ENCODE measurements at regions not wholly inside any gene's neighbourhood (a gene's known extent, or its start where the extent isn't known, plus 50 kb on each side); places are given as distances from the start of the nearest gene placed in this dataset.
A peak's percentile ranks its signal among the peaks of the same experiment; 100 is the strongest.

- H3K9ac ChIP-seq (ENCODE audit: insufficient read depth in 1 of 2, low read length in 2 of 2), result no peak overlapping the region
- H3K4me1 ChIP-seq (ENCODE audit: control insufficient read depth in 5 of 5, insufficient read depth in 5 of 5, low read length in 5 of 5), result no peaks in the 10 kb centered on the region
- no peak overlapping the region for H3K27ac ChIP-seq (ENCODE audit: low read depth in 1 of 2, low read length in 1 of 2)
- no peak for DNase-seq
- TF ChIP-seq, protein P1, sequence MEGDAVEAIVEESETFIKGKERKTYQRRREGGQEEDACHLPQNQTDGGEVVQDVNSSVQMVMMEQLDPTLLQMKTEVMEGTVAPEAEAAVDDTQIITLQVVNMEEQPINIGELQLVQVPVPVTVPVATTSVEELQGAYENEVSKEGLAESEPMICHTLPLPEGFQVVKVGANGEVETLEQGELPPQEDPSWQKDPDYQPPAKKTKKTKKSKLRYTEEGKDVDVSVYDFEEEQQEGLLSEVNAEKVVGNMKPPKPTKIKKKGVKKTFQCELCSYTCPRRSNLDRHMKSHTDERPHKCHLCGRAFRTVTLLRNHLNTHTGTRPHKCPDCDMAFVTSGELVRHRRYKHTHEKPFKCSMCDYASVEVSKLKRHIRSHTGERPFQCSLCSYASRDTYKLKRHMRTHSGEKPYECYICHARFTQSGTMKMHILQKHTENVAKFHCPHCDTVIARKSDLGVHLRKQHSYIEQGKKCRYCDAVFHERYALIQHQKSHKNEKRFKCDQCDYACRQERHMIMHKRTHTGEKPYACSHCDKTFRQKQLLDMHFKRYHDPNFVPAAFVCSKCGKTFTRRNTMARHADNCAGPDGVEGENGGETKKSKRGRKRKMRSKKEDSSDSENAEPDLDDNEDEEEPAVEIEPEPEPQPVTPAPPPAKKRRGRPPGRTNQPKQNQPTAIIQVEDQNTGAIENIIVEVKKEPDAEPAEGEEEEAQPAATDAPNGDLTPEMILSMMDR (IDR thresholded peaks at IDR 0.05; ENCODE audit: control extremely low read depth, extremely low read depth), result no peak
- no peaks in the 10 kb centered on the region for H3K36me3 ChIP-seq (ENCODE audit: control insufficient read depth in 4 of 4, insufficient read depth in 4 of 4, low read length in 4 of 4)
- H3K27me3 ChIP-seq (ENCODE audit: control insufficient read depth in 3 of 3, insufficient read depth in 3 of 3, low read length in 2 of 3), result no peaks in the 10 kb centered on the region
- 98 to 99% methylated on average over 3 of the region's 3 CpGs for WGBS, 2 donors
- no peak for ATAC-seq (ENCODE audit: insufficient read depth, low FRiP score)
- H3K4me3 ChIP-seq, result no peak overlapping the region
- H3K9me3 ChIP-seq (ENCODE audit: control insufficient read depth in 4 of 4, insufficient read depth in 3 of 4, low read length in 3 of 4), result no peaks in the 10 kb centered on the region
Measured at GRCh38 chr7:131241386-131241785, 86.3 kb upstream of the MKLN1 start.

DNA sequence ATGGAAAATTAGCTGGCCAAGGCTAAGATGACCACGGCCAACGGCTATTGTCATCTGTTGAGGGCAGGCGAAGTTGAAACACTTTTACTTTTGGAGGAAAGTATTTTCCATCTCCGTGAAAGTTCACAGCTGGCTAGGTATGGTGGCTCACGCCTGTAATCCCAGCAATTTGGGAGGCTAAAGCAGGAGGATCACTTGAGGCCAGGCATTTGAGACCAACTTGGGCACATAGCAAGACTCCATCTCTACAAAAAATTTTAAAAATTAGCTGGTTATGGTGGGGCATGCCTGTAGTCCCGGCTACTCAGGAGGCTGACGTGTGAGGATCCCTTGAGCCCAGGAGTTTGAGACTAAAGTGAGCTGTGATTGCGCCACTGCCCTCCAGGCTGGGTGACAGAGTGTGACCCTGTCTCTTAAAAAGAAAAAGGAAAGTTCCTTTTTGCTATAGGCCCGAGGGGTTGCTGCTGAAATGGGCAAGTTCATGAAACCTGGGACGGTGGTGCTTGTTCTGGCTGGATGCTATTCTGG is 85.5 kb upstream of the MKLN1 start:
- no peak overlapping the region for H3K27ac ChIP-seq (ENCODE audit: low read depth in 1 of 2, low read length in 1 of 2)
- H3K4me1 ChIP-seq (ENCODE audit: control insufficient read depth in 5 of 5, insufficient read depth in 5 of 5, low read length in 5 of 5), result no peaks in the 10 kb centered on the region
- no peak overlapping the region for H3K4me3 ChIP-seq
- H3K27me3 ChIP-seq (ENCODE audit: control insufficient read depth in 3 of 3, insufficient read depth in 3 of 3, low read length in 2 of 3), result no peaks in the 10 kb centered on the region
- no peak for ATAC-seq (ENCODE audit: insufficient read depth, low FRiP score)
- H3K9ac ChIP-seq (ENCODE audit: insufficient read depth in 1 of 2, low read length in 2 of 2), result no peak overlapping the region
- no peaks in the 10 kb centered on the region for H3K9me3 ChIP-seq (ENCODE audit: control insufficient read depth in 4 of 4, insufficient read depth in 3 of 4, low read length in 3 of 4)
- no peak for DNase-seq
- no peaks in the 10 kb centered on the region for H3K36me3 ChIP-seq (ENCODE audit: control insufficient read depth in 4 of 4, insufficient read depth in 4 of 4, low read length in 4 of 4)
- TF ChIP-seq, protein P1 (IDR thresholded peaks at IDR 0.05; ENCODE audit: control extremely low read depth, extremely low read depth), result no peak
- WGBS, 2 donors, result 95 to 97% methylated on average over 10 of the region's 10 CpGs

DNA sequence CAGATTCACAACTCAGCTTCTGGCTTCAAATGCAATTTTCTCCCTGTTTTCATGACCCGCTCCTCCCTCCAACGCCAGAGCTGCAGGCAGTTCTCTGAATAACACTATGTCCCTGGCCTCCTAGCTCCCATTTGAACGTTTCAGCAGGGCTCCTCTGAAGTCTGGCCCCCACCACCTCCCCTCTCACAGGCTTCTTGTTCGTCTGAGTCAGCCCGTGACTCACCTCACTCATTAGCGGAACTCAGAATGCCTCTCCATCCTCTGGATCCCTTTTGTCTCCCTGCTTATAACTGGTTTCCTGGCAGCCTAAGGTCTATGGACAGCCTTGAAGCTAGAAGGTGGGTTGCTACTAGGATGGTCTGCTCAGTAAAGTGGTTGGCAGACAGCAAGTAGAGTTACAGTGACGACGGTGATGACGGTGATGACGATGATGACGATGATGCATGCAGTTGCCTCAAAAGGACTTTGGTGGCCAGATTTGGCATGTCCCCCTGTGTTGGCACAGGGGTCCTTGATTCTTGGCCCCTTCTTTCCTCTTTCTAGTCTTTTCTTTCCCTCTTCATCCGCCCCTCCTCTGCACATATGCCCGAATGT is 83.3 kb upstream of the MKLN1 start:
- H3K4me1 ChIP-seq (ENCODE audit: control insufficient read depth in 5 of 5, insufficient read depth in 5 of 5, low read length in 5 of 5), result no peaks in the 10 kb centered on the region
- no peak overlapping the region for H3K4me3 ChIP-seq
- no peaks in the 10 kb centered on the region for H3K9me3 ChIP-seq (ENCODE audit: control insufficient read depth in 4 of 4, insufficient read depth in 3 of 4, low read length in 3 of 4)
- no peaks in the 10 kb centered on the region for H3K36me3 ChIP-seq (ENCODE audit: control insufficient read depth in 4 of 4, insufficient read depth in 4 of 4, low read length in 4 of 4)
- H3K27ac ChIP-seq (ENCODE audit: low read depth in 1 of 2, low read length in 1 of 2), result no peak overlapping the region
- no peak overlapping the region for H3K9ac ChIP-seq (ENCODE audit: insufficient read depth in 1 of 2, low read length in 2 of 2)
- 81 to 87% methylated on average over 13 of the region's 13 CpGs for WGBS, 2 donors
- no peak for ATAC-seq (ENCODE audit: insufficient read depth, low FRiP score)
- TF ChIP-seq, protein P1 (IDR thresholded peaks at IDR 0.05; ENCODE audit: control extremely low read depth, extremely low read depth), result no peak
- DNase-seq, result no peak
- no peaks in the 10 kb centered on the region for H3K27me3 ChIP-seq (ENCODE audit: control insufficient read depth in 3 of 3, insufficient read depth in 3 of 3, low read length in 2 of 3)

- Histone ChIP-seq H3K36me3 (ENCODE audit: control insufficient read depth in 4 of 4, insufficient read depth in 4 of 4, low read length in 4 of 4) (no peaks in the 10 kb centered on the region), H3K27ac (ENCODE audit: low read depth in 1 of 2, low read length in 1 of 2) (no peak overlapping the region), H3K27me3 (ENCODE audit: control insufficient read depth in 3 of 3, insufficient read depth in 3 of 3, low read length in 2 of 3) (no peaks in the 10 kb centered on the region), H3K4me1 (ENCODE audit: control insufficient read depth in 5 of 5, insufficient read depth in 5 of 5, low read length in 5 of 5) (peaks cover 0 to 2% (median 0%) of the 10 kb centered on the region in 5 donors), H3K4me3 (no peak overlapping the region), H3K9me3 (ENCODE audit: control insufficient read depth in 4 of 4, insufficient read depth in 3 of 4, low read length in 3 of 4) (peaks cover 0 to 4% (median under 1%) of the 10 kb centered on the region in 4 donors), H3K9ac (ENCODE audit: insufficient read depth in 1 of 2, low read length in 2 of 2) (no peak overlapping the region)
- ATAC-seq (ENCODE audit: insufficient read depth, low FRiP score), result peak; percentile 88
- TF ChIP-seq, protein P1 (IDR thresholded peaks at IDR 0.05; ENCODE audit: control extremely low read depth, extremely low read depth), result no peak
- 47 to 67% methylated on average over 1 of the region's 1 CpG for WGBS, 2 donors
- DNase-seq, result no peak
Measured at GRCh38 chr7:131249003-131249402, 78.7 kb upstream of the MKLN1 start.
